Activated T-helper 1 cell treated with anti-CD3 and anti-CD28 coated beads, Interleukin-2, amount 50 U/mL, for 16 hours (primary cell): ENCODE measurements at regions not wholly inside any gene's neighbourhood (a gene's known extent, or its start where the extent isn't known, plus 50 kb on each side); places are given as distances from the start of the nearest gene placed in this dataset.

Experiments
- DNase-seq, 2 donors: peaks; one replicate each; pipeline ENCODE4 v3.0.0-alpha.2; 2020; ENCODE audit warnings: low read depth in 1 of 2, low spot score in 1 of 2

GRCh38 chr19:20250121-20250520 lies 83.1 kb downstream of the ZNF486 start:
- no peak for DNase-seq
